Neuronal stem cell (in vitro differentiated cells): ENCODE measurements at regions not wholly inside any gene's neighbourhood (a gene's known extent, or its start where the extent isn't known, plus 50 kb on each side); places are given as distances from the start of the nearest gene placed in this dataset.

Experiments
- DNase-seq: peaks from one replicate; pipeline ENCODE4 v3.0.0-alpha.2; 2013; ENCODE audit warnings: low spot score
- H2AFZ ChIP-seq: one replicate; pipeline ENCODE4 v1.6.1; 2013; ENCODE audit warnings: mild to moderate bottlenecking, low read length, inconsistent platforms
- H2AK5ac ChIP-seq: 2 replicates; pipeline ENCODE4 v1.6.1; 2013; ENCODE audit warnings: low read depth, mild to moderate bottlenecking, inconsistent platforms, low read length, moderate library complexity, mixed read lengths
- H2BK120ac ChIP-seq: 2 replicates; pipeline ENCODE4 v1.6.1; 2013; ENCODE audit warnings: low read depth, mild to moderate bottlenecking, inconsistent platforms, low read length, moderate library complexity, mixed read lengths
- H2BK12ac ChIP-seq: one replicate; pipeline ENCODE4 v1.6.1; 2013; ENCODE audit warnings: low read length, inconsistent platforms
- H2BK15ac ChIP-seq: 2 replicates; pipeline ENCODE4 v1.6.1; 2013; ENCODE audit warnings: mild to moderate bottlenecking, low read length, inconsistent platforms, mixed read lengths
- H2BK5ac ChIP-seq: one replicate; pipeline ENCODE4 v1.6.1; 2013; ENCODE audit warnings: inconsistent platforms, mild to moderate bottlenecking, low read length, moderate library complexity
- H3K14ac ChIP-seq: one replicate; pipeline ENCODE4 v1.6.1; 2013; ENCODE audit warnings: low read length, inconsistent platforms
- H3K18ac ChIP-seq: 2 replicates; pipeline ENCODE4 v1.6.1; 2013; ENCODE audit warnings: low read length, inconsistent platforms
- H3K23ac ChIP-seq: 2 replicates; pipeline ENCODE4 v1.6.1; 2013; ENCODE audit warnings: low read depth, mild to moderate bottlenecking, mixed read lengths, low read length, inconsistent platforms; ENCODE audit not compliant: poor library complexity
- H3K27ac ChIP-seq: replicated peaks from 3 replicates; pipeline ENCODE4 v1.5.1; 2013; ENCODE audit warnings: low read length, inconsistent platforms
- H3K27me3 ChIP-seq, 3 experiments: 2 replicates each; pipeline ENCODE4 v1.6.1; 2013; ENCODE audit warnings: low read length in 3 of 3, mild to moderate bottlenecking in 2 of 3, inconsistent platforms in 1 of 3, low read depth in 1 of 3, mixed read lengths in 1 of 3, moderate library complexity in 1 of 3; ENCODE audit not compliant: control insufficient read depth in 3 of 3, insufficient read depth in 3 of 3
- H3K36me3 ChIP-seq, 2 donors: replicated peaks in 1 of 2; 2 replicates each; pipeline ENCODE4 v1.6.1; 2013; ENCODE audit warnings: low read length in 2 of 2; ENCODE audit not compliant: control insufficient read depth in 2 of 2, insufficient read depth in 2 of 2
- H3K4ac ChIP-seq: 2 replicates; pipeline ENCODE4 v1.6.1; 2013; ENCODE audit warnings: inconsistent platforms, mild to moderate bottlenecking, low read length, moderate library complexity
- H3K4me1 ChIP-seq, 2 donors: 1 replicate in 1 of 2; 2 replicates in 1 of 2; pipeline ENCODE4 v1.6.1; 2013; ENCODE audit warnings: low read length in 2 of 2, low read depth in 1 of 2; ENCODE audit not compliant: control insufficient read depth in 2 of 2, insufficient read depth in 1 of 2
- H3K4me2 ChIP-seq: one replicate; pipeline ENCODE4 v1.6.1; 2013; ENCODE audit warnings: mild to moderate bottlenecking, low read length, inconsistent platforms; ENCODE audit not compliant: insufficient read depth, poor library complexity, severe bottlenecking
- H3K4me3 ChIP-seq, 2 donors: 2 replicates each; pipeline ENCODE4 v1.5.1; 2013; ENCODE audit warnings: low read length in 2 of 2, mild to moderate bottlenecking in 2 of 2, inconsistent platforms in 1 of 2, moderate library complexity in 1 of 2
- H3K79me1 ChIP-seq: one replicate; pipeline ENCODE4 v1.6.1; 2013; ENCODE audit warnings: low read depth, mild to moderate bottlenecking, inconsistent platforms, low read length, moderate library complexity
- H3K9ac ChIP-seq: one replicate; pipeline ENCODE4 v1.6.1; 2013; ENCODE audit warnings: mild to moderate bottlenecking, low read depth, low read length, inconsistent platforms; ENCODE audit not compliant: poor library complexity
- H3K9me3 ChIP-seq, 2 donors: replicated peaks in 1 of 2; 2 replicates each; pipeline versions ENCODE3 to v1.6.1; 2013; ENCODE audit warnings: low read length in 2 of 2, mild to moderate bottlenecking in 2 of 2, inconsistent platforms in 1 of 2, low read depth in 1 of 2, mixed read lengths in 1 of 2, moderate library complexity in 1 of 2; ENCODE audit not compliant: control insufficient read depth in 2 of 2, insufficient read depth in 1 of 2
- H4K8ac ChIP-seq: one replicate; pipeline ENCODE4 v1.6.1; 2013; ENCODE audit warnings: low read depth, mild to moderate bottlenecking, inconsistent platforms, low read length, moderate library complexity
- H4K91ac ChIP-seq: one replicate; pipeline ENCODE4 v1.6.1; 2013; ENCODE audit warnings: low read length, low read depth, mild to moderate bottlenecking, inconsistent platforms; ENCODE audit not compliant: poor library complexity
- WGBS, 2 donors: extraction: QIAGEN DNeasy Blood & Tissue Kit; methylation state at CpG; one replicate each; pipeline ENCODE4 v1.1.7; 2013; ENCODE audit warnings: missing lambda C conversion rate in 2 of 2, mixed read lengths in 1 of 2; ENCODE audit not compliant: insufficient read length in 2 of 2, insufficient replicate concordance in 1 of 2; ENCODE audit errors: extremely low coverage in 2 of 2; 5-methylcytosine and 5-hydroxymethylcytosine counted together

DNA sequence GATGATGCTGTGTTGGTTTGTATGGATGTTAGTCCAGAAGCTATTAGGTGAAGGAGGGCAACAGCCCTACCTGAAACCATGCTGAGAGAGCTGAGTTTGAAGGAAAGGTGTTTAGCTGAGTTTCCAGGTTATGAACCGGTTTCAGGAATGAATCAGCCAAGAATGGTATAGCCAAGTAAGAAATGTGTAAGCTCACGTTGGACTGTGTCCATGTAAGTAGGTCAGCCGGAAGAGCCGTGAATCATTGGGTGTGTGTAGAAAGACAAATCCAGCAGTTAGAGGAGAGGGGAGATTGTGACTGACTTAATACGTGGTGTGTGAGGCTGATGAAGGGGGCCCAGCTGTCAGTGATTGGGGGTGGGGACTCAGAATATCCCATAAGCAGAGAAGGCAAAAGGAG, 77.2 kb upstream of the SPIN4 start:
- H2AK5ac ChIP-seq, result no peak overlapping the region
- H3K27me3 ChIP-seq, result no peaks in the 10 kb centered on the region
- H4K8ac ChIP-seq, result no peak overlapping the region
- no peaks in the 10 kb centered on the region for H3K9me3 ChIP-seq
- H3K23ac ChIP-seq, result no peak overlapping the region
- no CpG with 5 or more reads among the region's 5 CpGs for WGBS, 2 donors
- no peak overlapping the region for H4K91ac ChIP-seq
- no peak overlapping the region for H3K4ac ChIP-seq
- no peak overlapping the region for H2BK15ac ChIP-seq
- no peak overlapping the region for H3K18ac ChIP-seq
- H2BK5ac ChIP-seq, result no peak overlapping the region
- no peak overlapping the region for H2BK120ac ChIP-seq
- no peak overlapping the region for H3K9ac ChIP-seq
- no peak overlapping the region for H2BK12ac ChIP-seq
- H3K4me3 ChIP-seq, result no peak overlapping the region
- no peaks in the 10 kb centered on the region for H3K36me3 ChIP-seq
- no peak for DNase-seq
- no peak overlapping the region for H2AFZ ChIP-seq
- no peak overlapping the region for H3K27ac ChIP-seq
- no peak overlapping the region for H3K4me2 ChIP-seq
- H3K14ac ChIP-seq, result no peak overlapping the region
- no peaks in the 10 kb centered on the region for H3K79me1 ChIP-seq
- no peaks in the 10 kb centered on the region for H3K4me1 ChIP-seq

DNA sequence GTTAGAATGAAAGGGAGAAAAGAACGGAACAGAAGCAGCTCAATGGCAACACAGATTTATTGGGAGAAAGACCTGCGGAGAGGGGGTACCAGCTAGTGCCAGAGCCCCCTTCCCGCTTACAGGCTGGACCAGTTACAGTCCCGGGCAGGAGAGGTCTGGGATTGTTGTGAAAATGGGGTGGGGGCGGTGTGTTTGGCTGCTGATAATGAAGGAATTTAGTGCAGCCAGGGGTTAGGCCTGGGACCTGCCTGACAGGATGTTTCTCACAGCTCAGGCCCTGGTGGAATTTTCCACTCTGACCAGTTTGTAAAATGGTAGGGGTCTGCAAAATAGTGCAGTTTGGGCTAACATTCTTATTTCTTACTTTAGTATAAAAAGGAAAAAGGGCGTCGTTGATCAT, 75.4 kb upstream of the SPIN4 start:
- Histone ChIP-seq H3K4me1 (no peaks in the 10 kb centered on the region), H2BK120ac (no peak overlapping the region), H2BK12ac (no peak overlapping the region), H3K79me1 (no peaks in the 10 kb centered on the region), H3K4me2 (no peak overlapping the region), H3K4ac (no peak overlapping the region), H3K36me3 (no peaks in the 10 kb centered on the region), H2AK5ac (no peak overlapping the region), H3K23ac (no peak overlapping the region), H4K8ac (no peak overlapping the region), H3K4me3 (no peak overlapping the region), H2BK15ac (no peak overlapping the region), H3K9ac (no peak overlapping the region), H3K27ac (no peak overlapping the region), H3K9me3 (no peaks in the 10 kb centered on the region), H3K18ac (no peak overlapping the region), H3K14ac (no peak overlapping the region), H4K91ac (no peak overlapping the region), H2BK5ac (no peak overlapping the region), H2AFZ (no peak overlapping the region), H3K27me3 (no peaks in the 10 kb centered on the region)
- DNase-seq, result no peak
- no CpG with 5 or more reads among the region's 7 CpGs for WGBS, 2 donors

DNA sequence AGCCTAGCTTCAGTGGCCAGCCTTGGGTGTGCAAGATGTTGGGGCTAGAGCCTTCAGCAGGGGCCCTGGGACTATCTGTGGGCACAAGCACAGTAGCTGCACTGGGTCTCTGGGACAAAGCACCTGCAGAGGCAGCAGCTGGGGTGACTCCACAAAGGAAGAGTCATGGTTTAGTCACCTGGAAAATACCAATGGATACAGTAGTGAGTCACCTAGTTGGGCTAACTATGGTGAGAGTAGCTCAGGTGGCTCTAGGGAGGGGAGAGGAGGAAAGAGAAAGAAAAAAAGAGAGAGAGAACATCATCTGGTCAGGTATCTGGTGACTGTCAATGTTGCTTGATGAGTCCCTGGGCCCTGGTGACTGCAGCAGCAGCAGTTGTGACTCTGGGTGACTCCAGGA, 72.9 kb upstream of the SPIN4 start:
- Histone ChIP-seq H3K36me3 (no peaks in the 10 kb centered on the region), H3K14ac (no peak overlapping the region), H2AK5ac (no peak overlapping the region), H3K4me3 (no peak overlapping the region), H3K23ac (no peak overlapping the region), H3K27me3 (no peaks in the 10 kb centered on the region), H3K4me1 (no peaks in the 10 kb centered on the region), H3K4me2 (no peak overlapping the region), H3K4ac (no peak overlapping the region), H3K18ac (no peak overlapping the region), H2BK120ac (no peak overlapping the region), H3K27ac (no peak overlapping the region), H4K91ac (no peak overlapping the region), H2AFZ (no peak overlapping the region), H3K79me1 (no peaks in the 10 kb centered on the region), H2BK15ac (no peak overlapping the region), H2BK5ac (no peak overlapping the region), H3K9ac (no peak overlapping the region), H4K8ac (no peak overlapping the region), H3K9me3 (no peaks in the 10 kb centered on the region), H2BK12ac (no peak overlapping the region)
- DNase-seq, result no peak

DNA sequence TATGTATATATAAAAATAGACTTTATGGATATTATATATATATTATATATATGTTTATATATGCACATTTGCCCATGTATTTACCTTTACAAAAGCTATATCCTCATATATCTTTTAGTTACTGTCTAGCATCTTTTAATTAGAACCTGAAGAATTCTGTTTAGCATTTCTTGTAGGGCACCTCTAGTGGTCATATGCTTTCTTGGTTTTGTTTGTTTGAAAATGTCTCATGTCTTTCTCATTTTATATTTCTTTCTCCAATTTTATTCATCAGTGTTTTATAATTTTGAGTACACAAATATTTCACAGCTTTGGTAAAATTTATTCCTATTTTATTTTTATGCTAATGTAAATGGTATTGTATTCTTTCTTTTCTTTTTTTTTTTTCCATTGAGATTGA, 70.3 kb upstream of the SPIN4 start:
- H3K4me1 ChIP-seq, result no peaks in the 10 kb centered on the region

More for the DNA sequence above, 70.3 kb upstream of the SPIN4 start:
- Histone ChIP-seq H3K27ac (no peak overlapping the region), H3K9me3 (no peaks in the 10 kb centered on the region), H3K4me2 (no peak overlapping the region), H3K9ac (no peak overlapping the region), H3K4me3 (no peak overlapping the region), H2AK5ac (no peak overlapping the region), H2BK15ac (no peak overlapping the region), H4K91ac (no peak overlapping the region), H3K18ac (no peak overlapping the region), H4K8ac (no peak overlapping the region), H3K36me3 (no peaks in the 10 kb centered on the region), H3K23ac (no peak overlapping the region), H2BK5ac (no peak overlapping the region), H3K14ac (no peak overlapping the region), H3K4ac (no peak overlapping the region), H2BK120ac (no peak overlapping the region), H2AFZ (no peak overlapping the region), H2BK12ac (no peak overlapping the region), H3K79me1 (no peaks in the 10 kb centered on the region), H3K27me3 (no peaks in the 10 kb centered on the region)
- no peak for DNase-seq
